Ovary (tissue), 3 donors: ENCODE measurements at regions not wholly inside any gene's neighbourhood (a gene's known extent, or its start where the extent isn't known, plus 50 kb on each side); places are given as distances from the start of the nearest gene placed in this dataset.

Source experiments
- CTCF ChIP-seq, 3 donors: fragments of 450-650 bp in 2 of 3; fragments of 200-600 bp in 1 of 3; IDR thresholded peaks; one replicate each; pipeline versions ENCODE4 v1.5.1 to v1.8.0; 2016 to 2022; ENCODE audit warnings: antibody characterized with exemption in 3 of 3, mild to moderate bottlenecking in 1 of 3
- EP300 ChIP-seq: sonication (generic); formaldehyde crosslinking; IDR thresholded peaks from one replicate; pipeline ENCODE4 v1.6.1; 2017; ENCODE audit warnings: antibody characterized with exemption
- donor health status: DM: no; HTN: no; CAD: no.

GRCh38 chr3:182382112-182382857 lies 411.0 kb upstream of the ATP11B start:
- no peak for TF ChIP-seq EP300
- TF ChIP-seq CTCF (IDR thresholded peaks at IDR 0.05): no peak
